K562 (cell line): ENCODE measurements at regions not wholly inside any gene's neighbourhood (a gene's known extent, or its start where the extent isn't known, plus 50 kb on each side); places are given as distances from the start of the nearest gene placed in this dataset.

ENCODE experiments used
- ATAC-seq: fragments of 200-7000 bp; cut with Tn5 transposase; 3 replicates; pipeline ENCODE4 v1.9.1; 2020; ENCODE audit warnings: moderate library complexity
- BruUV-seq: library from RNA; stranded (reverse); fragments of 400-500 nt; replicated peaks from 2 replicates; lab custom pipeline; 2021; lab: Mats Ljungman, UMichigan
- CTCF ChIA-PET: fragments of 300-600 bp; formaldehyde crosslinking; extraction: SDS; loops from one replicate; lab custom pipeline; 2021; ENCODE audit warnings: low intra/inter-chr PET ratio; lab: Yijun Ruan, JAX
- POLR2A ChIA-PET: fragments of 300-600, 350-650 bp; sonication (Branson Sonifier 250); formaldehyde crosslinking; extraction: SDS; loops from one replicate; lab custom pipeline; 2021; ENCODE audit warnings: antibody characterized with exemption, inconsistent platforms; lab: Yijun Ruan, JAX
- DNase-seq, 4 experiments: peaks; one replicate each; pipeline versions ENCODE4 v3.0.0 to v3.0.0-alpha.2; 2011 to 2018; ENCODE audit warnings: low spot score in 3 of 4, mixed read lengths in 3 of 4; ENCODE audit errors: extremely low read depth in 1 of 4
- FAIRE-seq: peaks from 2 replicates; lab custom pipeline; 2011; peaks lifted over from hg19 to GRCh38; lab: Jason Lieb, UNC
- H2AFZ ChIP-seq: 2 replicates; pipeline ENCODE4 v1.6.0; 2011; ENCODE audit warnings: low read depth, low read length, control low read depth, inconsistent platforms
- H3K27ac ChIP-seq: fragments of 200-600 bp; 3 replicates; pipeline ENCODE4 v1.8.0; 2011; ENCODE audit warnings: low read depth, mild to moderate bottlenecking, control low read depth, inconsistent platforms, low read length, moderate library complexity, mixed read lengths; ENCODE audit errors: extremely low read depth
- H3K27me3 ChIP-seq, 2 experiments: fragments of 300-600 bp in 1 of 2; 2 replicates in 1 of 2; 3 replicates in 1 of 2; pipeline versions ENCODE4 v1.6.0 to v1.8.0; 2011; ENCODE audit warnings: inconsistent platforms in 2 of 2, low read length in 2 of 2, mild to moderate bottlenecking in 1 of 2, mixed read lengths in 1 of 2, moderate library complexity in 1 of 2; ENCODE audit not compliant: control insufficient read depth in 2 of 2, insufficient read depth in 2 of 2
- H3K36me3 ChIP-seq: fragments of 300-600 bp; 3 replicates; pipeline ENCODE4 v1.8.0; 2011; ENCODE audit warnings: mild to moderate bottlenecking, low read length, inconsistent platforms; ENCODE audit not compliant: control insufficient read depth, insufficient read depth
- H3K4me1 ChIP-seq, 2 experiments: fragments of 200-600 bp in 1 of 2; replicated peaks in 1 of 2; 2 replicates in 1 of 2; 3 replicates in 1 of 2; pipeline versions ENCODE4 v1.5.1 to v1.8.0; 2011; ENCODE audit warnings: inconsistent platforms in 2 of 2, low read length in 2 of 2, mild to moderate bottlenecking in 1 of 2, mixed read lengths in 1 of 2, moderate library complexity in 1 of 2; ENCODE audit not compliant: control insufficient read depth in 2 of 2, insufficient read depth in 2 of 2
- H3K4me2 ChIP-seq: 2 replicates; pipeline ENCODE4 v1.6.1; 2011; ENCODE audit warnings: low read length, control low read depth, inconsistent platforms, mixed read lengths; ENCODE audit not compliant: insufficient read depth
- H3K4me3 ChIP-seq: fragments of 200-600 bp; sonication (generic), shearing (Covaris generic); 2 replicates; pipeline ENCODE4 v1.5.1; 2016; ENCODE audit warnings: control low read depth, inconsistent platforms
- H3K79me2 ChIP-seq: fragments of 200-600 bp; 3 replicates; pipeline ENCODE4 v1.8.0; 2011; ENCODE audit warnings: low read length, inconsistent platforms; ENCODE audit not compliant: control insufficient read depth, insufficient read depth
- H3K9ac ChIP-seq, 2 experiments: 2 replicates each; pipeline versions ENCODE4 v1.6.0 to v1.6.1; 2011; ENCODE audit warnings: low read depth in 2 of 2, low read length in 2 of 2, control low read depth in 1 of 2, inconsistent platforms in 1 of 2, mild to moderate bottlenecking in 1 of 2, mixed read lengths in 1 of 2; ENCODE audit not compliant: insufficient read depth in 1 of 2
- H3K9me1 ChIP-seq: one replicate; pipeline ENCODE4 v1.6.0; 2011; ENCODE audit warnings: inconsistent platforms, mild to moderate bottlenecking, low read length, moderate library complexity; ENCODE audit not compliant: control insufficient read depth, insufficient read depth
- H3K9me3 ChIP-seq: replicated peaks from 2 replicates; pipeline ENCODE4 v1.5.1; 2011; ENCODE audit warnings: low read depth, low read length, inconsistent platforms; ENCODE audit not compliant: control insufficient read depth, insufficient read depth
- H4K20me1 ChIP-seq: replicated peaks from 2 replicates; pipeline ENCODE4 v1.6.1; 2011; ENCODE audit warnings: low read length, inconsistent platforms, mixed read lengths; ENCODE audit not compliant: control insufficient read depth, insufficient read depth
- ARHGAP35 ChIP-seq: fragments of 450-650 bp; IDR thresholded peaks from 2 replicates; pipeline ENCODE4 v1.6.1; 2018; ENCODE audit not compliant: partially characterized antibody
- GTF2E2 ChIP-seq: fragments of 200-800 bp; sonication (Bioruptor generic); IDR thresholded peaks from 2 replicates; pipeline ENCODE4 v1.6.1; 2016; ENCODE audit warnings: missing genetic modification characterization, missing compliant biosample characterization
- MIER1 ChIP-seq: fragments of 450-650 bp; IDR thresholded peaks from 2 replicates; pipeline ENCODE4 v1.6.1; 2016; ENCODE audit warnings: antibody characterized with exemption, mild to moderate bottlenecking, low read depth
- MLLT1 ChIP-seq, 2 experiments: fragments of 450-650 bp; IDR thresholded peaks; 2 replicates each; pipeline ENCODE4 v1.6.1; 2016
- PHTF2 ChIP-seq: fragments of 250-450 bp; sonication (Bioruptor Pico); IDR thresholded peaks from 2 replicates; pipeline ENCODE4 v1.5.0; 2021; ENCODE audit warnings: mild to moderate bottlenecking
- RBM39 ChIP-seq: fragments of 200-400 bp; formaldehyde crosslinking; optimal IDR thresholded peaks from 2 replicates; pipeline ENCODE3; 2018; ENCODE audit warnings: low read depth, low read length
- RFX1 ChIP-seq: fragments of 450-650 bp; IDR thresholded peaks from 2 replicates; pipeline ENCODE4 v1.6.1; 2016; ENCODE audit warnings: mild to moderate bottlenecking, moderate library complexity
- SREBF1 ChIP-seq: fragments of 150-350 bp; IDR thresholded peaks from 2 replicates; pipeline ENCODE4 v1.6.1; 2014; ENCODE audit warnings: antibody characterized with exemption, low read depth, low read length, borderline replicate concordance
- TAL1 ChIP-seq: fragments of 450-650 bp; IDR thresholded peaks from 2 replicates; pipeline ENCODE4 v1.6.1; 2016; ENCODE audit warnings: mild to moderate bottlenecking
- TCFL5 ChIP-seq: fragments of 250-450 bp; sonication (Bioruptor Pico); conservative IDR thresholded peaks from 2 replicates; pipeline ENCODE4 v1.6.1; 2021; ENCODE audit warnings: mild to moderate bottlenecking, moderate library complexity, matching md5 sums
- ZNF444 ChIP-seq: fragments of 250-450 bp; sonication (Bioruptor Pico); IDR thresholded peaks from 2 replicates; pipeline ENCODE4 v1.4.0; 2020; ENCODE audit warnings: mild to moderate bottlenecking, moderate library complexity
- WGBS: fragments of 100-300 bp; shearing (Covaris generic); methylation state at CpG from one replicate; pipeline ENCODE4 v1.1.6; 2016; ENCODE audit warnings: low coverage, mixed read lengths; ENCODE audit not compliant: insufficient coverage; ENCODE audit errors: missing lambda C conversion rate; 5-methylcytosine and 5-hydroxymethylcytosine counted together
- in situ Hi-C: fragments of 300-500 bp; cut with MboI; formaldehyde crosslinking; loops from 4 replicates; pipeline ENCODE4 v1.15.0; 2018; ENCODE audit warnings: inconsistent platforms, mixed read lengths
- intact Hi-C: fragments of 100-400 bp; cut with micrococcal nuclease; formaldehyde crosslinking; loops from 2 replicates; pipeline ENCODE4 v1.14.2; 2022

- no peak for FAIRE-seq
- Histone ChIP-seq H3K4me2 (no peak overlapping the region), H3K4me3 (no peak overlapping the region), H3K9me3 (no peaks in the 10 kb centered on the region), H3K36me3 (no peaks in the 10 kb centered on the region), H3K9ac (no peak overlapping the region), H3K9me1 (no peaks in the 10 kb centered on the region), H3K27ac (no peak overlapping the region), H4K20me1 (no peaks in the 10 kb centered on the region), H3K4me1 (no peaks in the 10 kb centered on the region), H3K27me3 (no peaks in the 10 kb centered on the region), H3K79me2 (no peaks in the 10 kb centered on the region), H2AFZ (no peak overlapping the region)
- intact Hi-C loops (no loop called here), in situ Hi-C loops (no loop called here)
- WGBS: 0% methylated on average over 2 of the region's 2 CpGs
- TF ChIP-seq ARHGAP35 (no peak), RFX1 (peak; percentile 52), TAL1 (no peak), PHTF2 (CRISPR knock-in tag) (no peak)
- no peak for DNase-seq
- CTCF ChIA-PET: no interaction called here
- no peak for ATAC-seq
- no TSS peak for BruUV-seq
- POLR2A ChIA-PET: interaction anchor here (0.6 kb wide), 1 partner anchor 49 kb away, joined by 3 read pairs; no protein-coding TSS in a partner anchor
Measured at GRCh38 chr2:33765122-33765521, 166.0 kb upstream of the FAM98A start.

GRCh38 chr2:33764551-33764950 is 165.5 kb upstream of the FAM98A start:
- in situ Hi-C loops: no loop called here
- no peaks in the 10 kb centered on the region for H3K36me3 ChIP-seq
- H3K9me1 ChIP-seq: no peaks in the 10 kb centered on the region
- TF ChIP-seq ZNF444 (CRISPR knock-in tag): no peak
- no peak for TF ChIP-seq MIER1
- TF ChIP-seq TCFL5: no peak
- TF ChIP-seq GTF2E2 (tag): no peak
- no peak for TF ChIP-seq SREBF1
- no peak for TF ChIP-seq RBM39
- no peak for TF ChIP-seq MLLT1 (IDR thresholded peaks at IDR 0.05)
- TF ChIP-seq, all 486 proteins: peak for 0
- FAIRE-seq: no peak
- WGBS: 0% methylated on average over 5 of the region's 5 CpGs
- Histone ChIP-seq H3K27me3 (no peaks in the 10 kb centered on the region), H3K4me3 (no peak overlapping the region), H3K4me2 (no peak overlapping the region), H3K79me2 (no peaks in the 10 kb centered on the region), H3K4me1 (no peaks in the 10 kb centered on the region), H3K27ac (no peak overlapping the region), H3K9ac (no peak overlapping the region), H2AFZ (no peak overlapping the region), H3K9me3 (no peaks in the 10 kb centered on the region), H4K20me1 (no peaks in the 10 kb centered on the region)
- POLR2A ChIA-PET: interaction anchor here (0.6 kb wide), 1 partner anchor 50 kb away, joined by 3 read pairs; no protein-coding TSS in a partner anchor
- intact Hi-C loops: no loop called here
- ATAC-seq: no peak
- BruUV-seq: no TSS peak
- CTCF ChIA-PET: no interaction called here
- DNase-seq: no peak
